ENCODE measurements at regions not wholly inside any gene's neighbourhood (a gene's known extent, or its start where the extent isn't known, plus 50 kb on each side); places are given as distances from the start of the nearest gene placed in this dataset.

GRCh38 chr6:122129313-122130025 is 270.0 kb upstream of the HSF2 start:
- ATAC-seq: no peak
- no peak overlapping the region for H3K27ac ChIP-seq (ENCODE audit: extremely low read length, insufficient read depth, low read length)
- TF ChIP-seq ZNF570 (CRISPR knock-in tag; IDR thresholded peaks at IDR 0.05; ENCODE audit: borderline replicate concordance): no peak
- no peak for TF ChIP-seq NR2C2 (CRISPR knock-in tag; IDR thresholded peaks at IDR 0.05; ENCODE audit: borderline replicate concordance)
- no peak for TF ChIP-seq ZNF7 (CRISPR knock-in tag; IDR thresholded peaks at IDR 0.05)
- TF ChIP-seq ZNF430 (CRISPR knock-in tag; IDR thresholded peaks at IDR 0.05): no peak
- no peak for TF ChIP-seq NFE2L1 (CRISPR knock-in tag; IDR thresholded peaks at IDR 0.05; ENCODE audit: borderline replicate concordance)
- no peak for TF ChIP-seq SIX1 (CRISPR knock-in tag; IDR thresholded peaks at IDR 0.05; ENCODE audit: borderline replicate concordance)
- no peak for TF ChIP-seq HDAC6 (IDR thresholded peaks at IDR 0.05; ENCODE audit: low read depth, low read length)
- no peak for TF ChIP-seq ZFX (CRISPR knock-in tag; IDR thresholded peaks at IDR 0.05; ENCODE audit: low read depth)
- TF ChIP-seq ZNF639 (CRISPR knock-in tag; conservative IDR thresholded peaks at IDR 0.05): no peak
- TF ChIP-seq ZNF800 (CRISPR knock-in tag; IDR thresholded peaks at IDR 0.05): no peak
- no peak for TF ChIP-seq HMG20B (CRISPR knock-in tag; conservative IDR thresholded peaks at IDR 0.05)
- TF ChIP-seq ZNF180 (CRISPR knock-in tag; IDR thresholded peaks at IDR 0.05; ENCODE audit: borderline replicate concordance, low read depth): no peak
- TF ChIP-seq ZNF777 (CRISPR knock-in tag; IDR thresholded peaks at IDR 0.05): no peak
- no peak overlapping the region for H3K4me2 ChIP-seq (ENCODE audit: low read depth, low read length)
- H2AFZ ChIP-seq (ENCODE audit: low read length): no peak overlapping the region
- POLR2A ChIA-PET: no interaction called here
- no peak overlapping the region for H3K4me3 ChIP-seq (replicated peaks in 1 of 3; ENCODE audit: insufficient read depth in 1 of 3, low read depth in 2 of 3, low read length in 3 of 3)
- WGBS (ENCODE audit: low lambda C conversion rate): 0% methylated on average over 1 of the region's 1 CpG
- CTCF ChIA-PET (ENCODE audit: low intra/inter-chr PET ratio, low total read pairs): no interaction called here
- no peaks in the 10 kb centered on the region for H3K79me2 ChIP-seq (ENCODE audit: insufficient read depth, low read length)
- no peak for DNase-seq (ENCODE audit: low spot score)
- H3K4me1 ChIP-seq (ENCODE audit: insufficient read depth, low read length): no peaks in the 10 kb centered on the region
- no peaks in the 10 kb centered on the region for H3K9me3 ChIP-seq (ENCODE audit: low read length)
- no peaks in the 10 kb centered on the region for H3K36me3 ChIP-seq (replicated peaks in 1 of 2; ENCODE audit: control insufficient read depth in 1 of 2, insufficient read depth in 2 of 2, low read length in 2 of 2)
- H4K20me1 ChIP-seq (ENCODE audit: insufficient read depth, low read length): no peaks in the 10 kb centered on the region
- FAIRE-seq: no peak
- intact Hi-C loops (cut with micrococcal nuclease; ENCODE audit: unreplicated experiment) (no loop called here), in situ Hi-C loops (cut with HindIII; ENCODE audit: extremely low pct_ligation_motif_present, low pct_unique_long_range_greater_than_20kb) (no loop called here)
- no peaks in the 10 kb centered on the region for H3K27me3 ChIP-seq (ENCODE audit: control insufficient read depth in 1 of 2, insufficient read depth in 2 of 2, low read length in 2 of 2)
- H3K9ac ChIP-seq (ENCODE audit: insufficient read depth, low read depth, low read length): no peak overlapping the region
- no TSS peak for BruUV-seq (replicated peaks)
